ENCODE measurements at regions not wholly inside any gene's neighbourhood (a gene's known extent, or its start where the extent isn't known, plus 50 kb on each side); places are given as distances from the start of the nearest gene placed in this dataset.
A peak's percentile ranks its signal among the peaks of the same experiment; 100 is the strongest.

DNA sequence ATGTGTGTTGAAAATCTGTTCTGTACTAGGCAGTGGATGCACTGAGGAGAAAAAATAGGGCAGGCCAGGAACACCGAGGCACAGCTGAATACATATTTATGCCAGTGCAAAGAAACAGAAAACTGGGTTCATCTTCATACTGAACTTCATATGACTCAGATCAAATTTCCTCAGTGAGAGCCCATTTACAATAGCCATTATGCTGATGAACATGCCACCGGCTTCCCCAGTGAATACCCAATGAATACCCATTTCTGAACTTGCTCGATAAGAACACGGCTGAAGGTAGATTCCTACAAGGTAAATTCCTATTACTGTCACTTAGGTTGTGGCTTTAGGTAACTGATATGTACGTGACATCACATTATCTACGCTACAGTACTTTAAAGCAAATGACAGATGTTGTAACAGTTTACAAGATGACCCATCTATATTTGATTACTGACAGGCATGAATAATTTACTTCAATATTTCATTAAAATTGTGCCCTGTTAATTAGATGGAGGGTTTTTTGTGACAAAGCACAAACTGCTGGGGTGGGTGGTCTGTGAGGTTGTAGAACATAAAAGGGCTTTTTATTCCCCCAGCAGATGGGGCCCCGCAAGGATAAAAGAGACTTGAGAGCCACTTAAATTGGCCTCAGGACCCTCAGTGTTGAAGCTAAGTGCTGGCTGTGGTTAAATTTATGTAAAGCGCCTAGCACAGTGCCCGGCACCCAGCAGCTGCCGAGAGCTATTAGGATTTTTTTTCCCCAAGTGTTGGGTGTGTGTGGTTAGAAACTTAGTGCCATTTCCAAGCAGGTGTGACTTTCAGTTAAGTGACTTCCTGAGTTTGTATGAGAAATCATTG is 264.5 kb downstream of the CD83 start:
- Histone ChIP-seq H2BK5ac (ENCODE audit: low read length) (no peak overlapping the region), H3K4me2 (ENCODE audit: insufficient read depth, low read length, poor library complexity, severe bottlenecking) (no peak overlapping the region), H3K9me3 (replicated peaks in 1 of 2; ENCODE audit: control insufficient read depth in 2 of 2, insufficient read depth in 1 of 2, low read depth in 1 of 2, low read length in 2 of 2) (peaks cover 0 to 2% of the 10 kb centered on the region in 2 donors), H3K4ac (ENCODE audit: low read length) (no peak overlapping the region), H2BK120ac (ENCODE audit: low read depth, low read length) (no peak overlapping the region), H2AFZ (ENCODE audit: low read length) (no peak overlapping the region), H3K23ac (ENCODE audit: low read depth, low read length, poor library complexity) (no peak overlapping the region), H2BK15ac (ENCODE audit: low read length) (no peak overlapping the region), H3K4me3 (ENCODE audit: low read length in 2 of 2) (no peak overlapping the region), H3K4me1 (ENCODE audit: control insufficient read depth in 2 of 2, insufficient read depth in 1 of 2, low read depth in 1 of 2, low read length in 2 of 2) (peaks cover 27 to 28% of the 10 kb centered on the region in 2 donors), H3K14ac (ENCODE audit: low read length) (no peak overlapping the region), H3K18ac (ENCODE audit: low read length) (no peak overlapping the region), H3K36me3 (replicated peaks in 1 of 2; ENCODE audit: control insufficient read depth in 2 of 2, insufficient read depth in 2 of 2, low read length in 2 of 2) (no peaks in the 10 kb centered on the region), H3K27ac (replicated peaks; ENCODE audit: low read length) (peak overlapping the region; percentile 91), H2AK5ac (ENCODE audit: low read depth, low read length) (no peak overlapping the region), H3K9ac (ENCODE audit: low read depth, low read length, poor library complexity) (no peak overlapping the region), H4K8ac (ENCODE audit: low read depth, low read length) (no peak overlapping the region), H2BK12ac (ENCODE audit: low read length) (no peak overlapping the region), H4K91ac (ENCODE audit: low read depth, low read length, poor library complexity) (no peak overlapping the region), H3K79me1 (ENCODE audit: low read depth, low read length) (no peaks in the 10 kb centered on the region), H3K27me3 (ENCODE audit: control insufficient read depth in 3 of 3, insufficient read depth in 3 of 3, low read depth in 1 of 3, low read length in 3 of 3) (peaks cover 0 to 56% (median 0%) of the 10 kb centered on the region in 3 experiments)
- no CpG with 5 or more reads among the region's 10 CpGs for WGBS, 2 donors (ENCODE audit: extremely low coverage in 2 of 2, insufficient read length in 2 of 2, insufficient replicate concordance in 1 of 2)
- DNase-seq (ENCODE audit: low spot score): no peak

DNA sequence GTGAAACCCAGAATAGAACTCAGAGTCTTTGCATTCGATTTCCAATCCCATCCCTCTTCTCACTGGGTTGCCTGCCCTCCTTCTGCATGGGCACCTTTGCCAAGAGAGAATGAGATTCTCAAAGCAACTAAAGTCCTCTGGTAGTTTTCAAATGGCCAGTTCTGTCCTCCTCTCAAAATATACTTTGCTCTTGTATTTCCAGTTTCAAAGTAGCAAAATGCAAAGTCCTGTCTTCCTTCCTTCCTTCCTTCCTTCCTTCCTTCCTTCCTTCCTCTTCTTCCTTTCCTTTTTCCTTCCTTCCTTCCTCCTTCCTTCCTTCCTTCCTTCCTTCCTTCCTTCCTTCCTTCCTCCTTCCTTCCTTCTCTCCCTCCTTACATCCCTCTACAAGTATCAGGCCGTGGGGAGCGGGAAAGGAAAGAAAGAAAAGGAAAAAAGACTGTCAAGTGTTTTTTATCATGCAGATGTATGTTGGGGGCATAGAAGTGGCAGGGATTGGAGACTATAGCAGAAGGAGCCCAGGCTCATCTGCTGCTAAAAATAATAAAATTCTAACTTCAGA is 265.2 kb downstream of the CD83 start:
- H3K4me1 ChIP-seq (ENCODE audit: control insufficient read depth in 2 of 2, insufficient read depth in 1 of 2, low read depth in 1 of 2, low read length in 2 of 2): peaks cover 26 to 28% of the 10 kb centered on the region in 2 donors

DNA sequence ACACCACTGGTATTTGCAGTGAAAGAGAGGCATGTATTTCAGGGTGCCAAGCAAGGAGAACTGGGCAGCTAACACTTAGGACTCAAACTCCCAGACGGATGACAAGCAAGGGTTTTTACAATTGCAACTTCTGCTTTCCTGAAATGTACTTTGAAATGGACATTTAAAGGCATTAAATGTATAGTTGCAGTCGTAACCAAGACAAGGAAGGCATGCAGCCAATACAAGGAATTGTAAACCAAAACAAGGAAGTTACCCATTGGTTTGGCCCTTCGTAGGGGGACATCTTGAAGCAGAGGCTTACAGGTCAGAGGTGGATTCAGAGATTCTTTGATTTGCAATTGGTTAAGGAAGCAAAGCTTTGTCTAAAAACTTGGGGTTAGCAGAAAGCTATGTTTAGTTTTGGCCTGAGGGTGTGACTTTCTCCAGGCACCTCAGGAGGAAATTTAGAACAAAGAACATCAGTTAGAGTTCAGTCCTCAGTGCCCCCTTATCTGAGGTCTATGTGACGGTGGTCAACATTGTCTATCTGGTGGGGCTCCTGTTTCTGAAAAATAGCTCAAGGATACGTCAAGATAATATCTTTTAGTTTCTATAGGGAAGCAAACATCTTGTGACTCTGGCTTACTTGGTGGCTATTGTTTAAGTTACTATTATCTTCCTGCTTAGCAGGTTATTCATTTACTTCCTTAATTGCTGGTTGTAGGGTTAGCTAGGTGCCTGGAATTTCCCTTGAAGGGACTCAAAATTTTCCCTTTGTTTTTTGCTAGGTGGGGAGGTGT is 266.0 kb downstream of the CD83 start:
- H2BK5ac ChIP-seq (ENCODE audit: low read length): no peak overlapping the region
- H4K91ac ChIP-seq (ENCODE audit: low read depth, low read length, poor library complexity): no peak overlapping the region
- no peaks in the 10 kb centered on the region for H3K9me3 ChIP-seq (replicated peaks in 1 of 2; ENCODE audit: control insufficient read depth in 2 of 2, insufficient read depth in 1 of 2, low read depth in 1 of 2, low read length in 2 of 2)
- H2BK120ac ChIP-seq (ENCODE audit: low read depth, low read length): no peak overlapping the region
- no peak overlapping the region for H3K9ac ChIP-seq (ENCODE audit: low read depth, low read length, poor library complexity)
- H3K18ac ChIP-seq (ENCODE audit: low read length): no peak overlapping the region
- no peak overlapping the region for H2AK5ac ChIP-seq (ENCODE audit: low read depth, low read length)
- peaks cover 26 to 28% of the 10 kb centered on the region in 2 donors for H3K4me1 ChIP-seq (ENCODE audit: control insufficient read depth in 2 of 2, insufficient read depth in 1 of 2, low read depth in 1 of 2, low read length in 2 of 2)
- no peak overlapping the region for H3K14ac ChIP-seq (ENCODE audit: low read length)
- H3K27me3 ChIP-seq (ENCODE audit: control insufficient read depth in 3 of 3, insufficient read depth in 3 of 3, low read depth in 1 of 3, low read length in 3 of 3): peaks cover 0 to 42% (median 0%) of the 10 kb centered on the region in 3 experiments
- no peaks in the 10 kb centered on the region for H3K36me3 ChIP-seq (replicated peaks in 1 of 2; ENCODE audit: control insufficient read depth in 2 of 2, insufficient read depth in 2 of 2, low read length in 2 of 2)
- no peak overlapping the region for H2AFZ ChIP-seq (ENCODE audit: low read length)
- H3K27ac ChIP-seq (replicated peaks; ENCODE audit: low read length): no peak overlapping the region
- H2BK15ac ChIP-seq (ENCODE audit: low read length): no peak overlapping the region
- no peak for DNase-seq (ENCODE audit: low spot score)
- H3K4ac ChIP-seq (ENCODE audit: low read length): no peak overlapping the region
- H3K79me1 ChIP-seq (ENCODE audit: low read depth, low read length): no peaks in the 10 kb centered on the region
- H3K23ac ChIP-seq (ENCODE audit: low read depth, low read length, poor library complexity): no peak overlapping the region
- no CpG with 5 or more reads among the region's 5 CpGs for WGBS, 2 donors (ENCODE audit: extremely low coverage in 2 of 2, insufficient read length in 2 of 2, insufficient replicate concordance in 1 of 2)
- H3K4me3 ChIP-seq (ENCODE audit: low read length in 2 of 2): no peak overlapping the region
- H2BK12ac ChIP-seq (ENCODE audit: low read length): no peak overlapping the region
- H3K4me2 ChIP-seq (ENCODE audit: insufficient read depth, low read length, poor library complexity, severe bottlenecking): no peak overlapping the region
- no peak overlapping the region for H4K8ac ChIP-seq (ENCODE audit: low read depth, low read length)

More for the DNA sequence above, 265.2 kb downstream of the CD83 start:
- no peaks in the 10 kb centered on the region for H3K79me1 ChIP-seq (ENCODE audit: low read depth, low read length)
- H3K4ac ChIP-seq (ENCODE audit: low read length): no peak overlapping the region
- H3K4me3 ChIP-seq (ENCODE audit: low read length in 2 of 2): no peak overlapping the region
- H3K9ac ChIP-seq (ENCODE audit: low read depth, low read length, poor library complexity): no peak overlapping the region
- H2BK15ac ChIP-seq (ENCODE audit: low read length): no peak overlapping the region
- no peak overlapping the region for H2AK5ac ChIP-seq (ENCODE audit: low read depth, low read length)
- H3K9me3 ChIP-seq (replicated peaks in 1 of 2; ENCODE audit: control insufficient read depth in 2 of 2, insufficient read depth in 1 of 2, low read depth in 1 of 2, low read length in 2 of 2): no peaks in the 10 kb centered on the region
- no peak overlapping the region for H4K8ac ChIP-seq (ENCODE audit: low read depth, low read length)
- no peak overlapping the region for H4K91ac ChIP-seq (ENCODE audit: low read depth, low read length, poor library complexity)
- no CpG with 5 or more reads among the region's 3 CpGs for WGBS, 2 donors (ENCODE audit: extremely low coverage in 2 of 2, insufficient read length in 2 of 2, insufficient replicate concordance in 1 of 2)
- peaks cover 0 to 48% (median 0%) of the 10 kb centered on the region in 3 experiments for H3K27me3 ChIP-seq (ENCODE audit: control insufficient read depth in 3 of 3, insufficient read depth in 3 of 3, low read depth in 1 of 3, low read length in 3 of 3)
- H2AFZ ChIP-seq (ENCODE audit: low read length): no peak overlapping the region
- H2BK120ac ChIP-seq (ENCODE audit: low read depth, low read length): no peak overlapping the region
- no peak overlapping the region for H3K23ac ChIP-seq (ENCODE audit: low read depth, low read length, poor library complexity)
- H3K36me3 ChIP-seq (replicated peaks in 1 of 2; ENCODE audit: control insufficient read depth in 2 of 2, insufficient read depth in 2 of 2, low read length in 2 of 2): no peaks in the 10 kb centered on the region
- no peak overlapping the region for H3K4me2 ChIP-seq (ENCODE audit: insufficient read depth, low read length, poor library complexity, severe bottlenecking)
- no peak for DNase-seq (ENCODE audit: low spot score)
- no peak overlapping the region for H2BK12ac ChIP-seq (ENCODE audit: low read length)
- no peak overlapping the region for H3K27ac ChIP-seq (replicated peaks; ENCODE audit: low read length)
- H3K14ac ChIP-seq (ENCODE audit: low read length): no peak overlapping the region
- no peak overlapping the region for H2BK5ac ChIP-seq (ENCODE audit: low read length)
- no peak overlapping the region for H3K18ac ChIP-seq (ENCODE audit: low read length)
